Lung (tissue), 11 donors: ENCODE measurements at regions not wholly inside any gene's neighbourhood (a gene's known extent, or its start where the extent isn't known, plus 50 kb on each side); places are given as distances from the start of the nearest gene placed in this dataset.

Experiments used
- ATAC-seq: fragments of 200-7000 bp; cut with Tn5 transposase; one replicate; pipeline ENCODE4 v1.9.1; 2020; ENCODE audit warnings: moderate number of reproducible peaks; ENCODE audit not compliant: insufficient read depth, low FRiP score
- DNase-seq, 3 donors: peaks; one replicate each; pipeline ENCODE4 v3.0.0-alpha.2; 2013 to 2017
- H3K27ac ChIP-seq, 2 donors: one replicate each; pipeline ENCODE4 v1.5.1; 2013; ENCODE audit warnings: mild to moderate bottlenecking in 2 of 2, moderate library complexity in 2 of 2, control low read depth in 1 of 2, inconsistent platforms in 1 of 2, low read depth in 1 of 2, low read length in 1 of 2
- H3K27me3 ChIP-seq, 3 donors: one replicate each; pipeline ENCODE4 v1.5.1; 2013; ENCODE audit warnings: low read length in 2 of 3; ENCODE audit not compliant: control insufficient read depth in 3 of 3, insufficient read depth in 3 of 3
- H3K36me3 ChIP-seq, 4 donors: one replicate each; pipeline ENCODE4 v1.5.1; 2013; ENCODE audit warnings: low read length in 4 of 4, mild to moderate bottlenecking in 1 of 4, moderate library complexity in 1 of 4; ENCODE audit not compliant: control insufficient read depth in 4 of 4, insufficient read depth in 4 of 4
- H3K4me1 ChIP-seq, 5 donors: one replicate each; pipeline ENCODE4 v1.5.1; 2013; ENCODE audit warnings: low read length in 5 of 5, mild to moderate bottlenecking in 2 of 5, moderate library complexity in 1 of 5; ENCODE audit not compliant: control insufficient read depth in 5 of 5, insufficient read depth in 5 of 5
- H3K4me3 ChIP-seq: one replicate; pipeline ENCODE4 v1.5.1; 2013; ENCODE audit warnings: mild to moderate bottlenecking, control low read depth, moderate library complexity
- H3K9ac ChIP-seq, 2 donors: one replicate each; pipeline ENCODE4 v1.5.1; 2013; ENCODE audit warnings: low read length in 2 of 2, control low read depth in 1 of 2; ENCODE audit not compliant: insufficient read depth in 1 of 2
- H3K9me3 ChIP-seq, 4 donors: one replicate each; pipeline ENCODE4 v1.5.1; 2013; ENCODE audit warnings: low read length in 3 of 4, mild to moderate bottlenecking in 1 of 4, moderate library complexity in 1 of 4; ENCODE audit not compliant: control insufficient read depth in 4 of 4, insufficient read depth in 3 of 4
- CTCF ChIP-seq: IDR thresholded peaks from 2 replicates; pipeline ENCODE4 v1.5.1; 2012; ENCODE audit warnings: mild to moderate bottlenecking; ENCODE audit errors: control extremely low read depth, extremely low read depth
- WGBS, 2 donors: extraction: QIAGEN DNeasy Blood & Tissue Kit; methylation state at CpG; one replicate each; pipeline ENCODE4 v1.1.7; 2013; 5-methylcytosine and 5-hydroxymethylcytosine counted together
- donor health status: control.
- donor health status: control.
- donor health status: Bipolar disorder and iron deficiency.
- donor health status: healthy.
- donor health status: DM: yes; HTN: yes; CAD: no.

- Histone ChIP-seq H3K9me3 (peaks cover 0 to 7% (median 0%) of the 10 kb centered on the region in 4 donors), H3K9ac (no peak overlapping the region), H3K27me3 (no peaks in the 10 kb centered on the region), H3K4me1 (no peaks in the 10 kb centered on the region), H3K27ac (no peak overlapping the region), H3K4me3 (no peak overlapping the region), H3K36me3 (no peaks in the 10 kb centered on the region)
- TF ChIP-seq CTCF, result no peak
- DNase-seq, result no peak
- ATAC-seq, result no peak
- WGBS, 2 donors, result 60 to 79% methylated on average over 6 of the region's 6 CpGs
Measured at GRCh38 chr5:7087719-7088297, 308.1 kb upstream of the ADCY2 start.

GRCh38 chr5:7088849-7089248 lies 307.1 kb upstream of the ADCY2 start:
- no peaks in the 10 kb centered on the region for H3K36me3 ChIP-seq
- H3K9ac ChIP-seq, result no peak overlapping the region
- H3K9me3 ChIP-seq, result peaks cover 0 to 7% (median 0%) of the 10 kb centered on the region in 4 donors
- H3K27ac ChIP-seq, result no peak overlapping the region
- ATAC-seq, result no peak
- H3K4me3 ChIP-seq, result no peak overlapping the region
- WGBS, 2 donors, result 35 to 44% methylated on average over 3 of the region's 3 CpGs
- no peak for DNase-seq
- H3K27me3 ChIP-seq, result no peaks in the 10 kb centered on the region
- TF ChIP-seq CTCF, result no peak
- H3K4me1 ChIP-seq, result no peaks in the 10 kb centered on the region

DNA sequence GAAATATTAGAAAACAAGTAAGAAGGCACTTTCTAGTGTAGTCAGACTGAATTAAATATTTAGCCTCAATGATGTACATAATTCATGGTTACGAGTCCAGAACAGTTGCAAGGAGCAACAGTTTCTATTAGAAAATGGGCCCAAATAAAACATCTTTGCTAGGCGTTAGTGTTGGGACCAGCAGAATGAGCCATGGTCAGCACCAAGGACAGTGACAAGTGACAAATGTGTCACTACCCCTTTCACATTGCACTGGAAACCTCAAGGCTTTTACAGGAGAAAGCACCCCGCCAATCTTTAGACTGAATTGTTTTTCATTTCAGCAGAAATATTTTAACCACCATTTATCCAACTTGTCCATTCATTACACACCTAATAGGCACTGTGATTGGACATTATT lies 301.3 kb upstream of the ADCY2 start:
- Histone ChIP-seq H3K27ac (no peak overlapping the region), H3K36me3 (no peaks in the 10 kb centered on the region), H3K9me3 (peaks cover 0 to 5% (median 0%) of the 10 kb centered on the region in 4 donors), H3K4me1 (no peaks in the 10 kb centered on the region), H3K4me3 (no peak overlapping the region), H3K27me3 (peaks cover 0 to 4% (median 0%) of the 10 kb centered on the region in 3 donors), H3K9ac (no peak overlapping the region)
- ATAC-seq (no peak), DNase-seq (peak; percentile 36 to 74 (median 53))
- WGBS, 2 donors, result 30 to 42% methylated on average over 3 of the region's 3 CpGs
- no peak for TF ChIP-seq CTCF

DNA sequence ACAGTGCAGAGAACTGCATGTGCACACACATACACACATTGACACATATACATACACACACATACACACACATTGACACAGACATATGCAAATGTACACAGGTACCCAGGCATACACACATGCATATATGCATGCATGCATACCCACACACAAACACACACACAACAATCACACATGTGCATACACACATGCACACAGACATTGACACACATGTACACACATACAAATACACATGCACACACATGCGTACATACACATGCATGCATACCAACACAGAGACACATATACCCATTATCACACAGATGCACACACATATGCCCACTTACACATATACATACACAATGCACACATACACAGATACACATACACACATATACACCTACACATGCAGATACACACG lies 299.6 kb upstream of the ADCY2 start:
- H3K9me3 ChIP-seq, result peaks cover 0 to 5% (median 0%) of the 10 kb centered on the region in 4 donors
- H3K36me3 ChIP-seq, result no peaks in the 10 kb centered on the region
- no peak overlapping the region for H3K4me3 ChIP-seq
- no peak overlapping the region for H3K9ac ChIP-seq
- ATAC-seq (no peak), DNase-seq (no peak)
- H3K4me1 ChIP-seq, result no peaks in the 10 kb centered on the region
- peaks cover 0 to 4% (median 0%) of the 10 kb centered on the region in 3 donors for H3K27me3 ChIP-seq
- no peak for TF ChIP-seq CTCF
- 87% methylated on average over 2 of the region's 2 CpGs for WGBS, 2 donors
- H3K27ac ChIP-seq, result no peak overlapping the region
